ENCODE measurements at regions not wholly inside any gene's neighbourhood (a gene's known extent, or its start where the extent isn't known, plus 50 kb on each side); places are given as distances from the start of the nearest gene placed in this dataset.

- no peak for TF ChIP-seq CTCF (IDR thresholded peaks at IDR 0.05; ENCODE audit: insufficient read depth, low read depth, low read length, missing control alignments)
- H3K4me3 ChIP-seq (ENCODE audit: low read depth, low read length) = no peak overlapping the region
- no peak for DNase-seq (ENCODE audit: low read depth)
Observed at GRCh38 chr12:89187507-89187906, 164.8 kb downstream of the DUSP6 start.

- TF ChIP-seq CTCF (IDR thresholded peaks at IDR 0.05; ENCODE audit: insufficient read depth, low read depth, low read length, missing control alignments) = no peak
- DNase-seq (ENCODE audit: low read depth) = no peak
- no peak overlapping the region for H3K4me3 ChIP-seq (ENCODE audit: low read depth, low read length)
Observed at GRCh38 chr12:89185889-89186288, 166.4 kb downstream of the DUSP6 start.

- H3K4me3 ChIP-seq (ENCODE audit: low read depth, low read length) = no peak overlapping the region
- no peak for DNase-seq (ENCODE audit: low read depth)
- TF ChIP-seq CTCF (IDR thresholded peaks at IDR 0.05; ENCODE audit: insufficient read depth, low read depth, low read length, missing control alignments) = no peak
Observed at GRCh38 chr12:89185181-89185580, 167.1 kb downstream of the DUSP6 start.

GRCh38 chr12:89183985-89184435 lies 168.3 kb downstream of the DUSP6 start:
- DNase-seq (ENCODE audit: low read depth) = no peak
- no peak for TF ChIP-seq CTCF (IDR thresholded peaks at IDR 0.05; ENCODE audit: insufficient read depth, low read depth, low read length, missing control alignments)
- H3K4me3 ChIP-seq (ENCODE audit: low read depth, low read length) = no peak overlapping the region

GRCh38 chr12:89181271-89181920 lies 170.9 kb downstream of the DUSP6 start:
- no peak overlapping the region for H3K4me3 ChIP-seq (ENCODE audit: low read depth, low read length)

GRCh38 chr12:89180496-89180895 lies 171.8 kb downstream of the DUSP6 start:
- no peak overlapping the region for H3K4me3 ChIP-seq (ENCODE audit: low read depth, low read length)
- no peak for DNase-seq (ENCODE audit: low read depth)
- no peak for TF ChIP-seq CTCF (IDR thresholded peaks at IDR 0.05; ENCODE audit: insufficient read depth, low read depth, low read length, missing control alignments)

More at GRCh38 chr12:89181271-89181920, 170.9 kb downstream of the DUSP6 start:
- TF ChIP-seq CTCF (IDR thresholded peaks at IDR 0.05; ENCODE audit: insufficient read depth, low read depth, low read length, missing control alignments) = no peak
- no peak for DNase-seq (ENCODE audit: low read depth)

- H3K4me3 ChIP-seq (ENCODE audit: low read depth, low read length) = no peak overlapping the region
- DNase-seq (ENCODE audit: low read depth) = no peak
- no peak for TF ChIP-seq CTCF (IDR thresholded peaks at IDR 0.05; ENCODE audit: insufficient read depth, low read depth, low read length, missing control alignments)
Observed at GRCh38 chr12:89179983-89180382, 172.3 kb downstream of the DUSP6 start.

Measured in GM12865 (cell line).